Endothelial cell of umbilical vein (primary cell): ENCODE measurements at regions not wholly inside any gene's neighbourhood (a gene's known extent, or its start where the extent isn't known, plus 50 kb on each side); places are given as distances from the start of the nearest gene placed in this dataset.

Source experiments
- EZH2 ChIP-seq: IDR thresholded peaks from 2 replicates; pipeline ENCODE4 v1.6.1; 2012; ENCODE audit warnings: borderline replicate concordance, low read depth, mild to moderate bottlenecking, moderate library complexity, low read length, inconsistent platforms; ENCODE audit not compliant: severe bottlenecking
- FOS ChIP-seq: IDR thresholded peaks from 2 replicates; pipeline ENCODE4 v1.6.1; 2011; ENCODE audit warnings: mild to moderate bottlenecking, low read length, moderate library complexity, borderline replicate concordance; ENCODE audit not compliant: insufficient read depth
- POLR2A ChIP-seq: IDR thresholded peaks from 2 replicates; pipeline ENCODE4 v1.6.1; 2012; ENCODE audit warnings: low read depth, mild to moderate bottlenecking, control low read depth, low read length
- POLR2AphosphoS5 ChIP-seq: IDR thresholded peaks from 2 replicates; pipeline ENCODE4 v1.6.1; 2012; ENCODE audit warnings: low read depth, mild to moderate bottlenecking, control low read depth, low read length, moderate library complexity; ENCODE audit not compliant: insufficient read depth
- TF ChIP-seq, protein P1 (sequence below), 2 donors: IDR thresholded peaks; 1 replicate in 1 of 2; 2 replicates in 1 of 2; pipeline ENCODE4 v1.5.1; 2011; ENCODE audit warnings: low read length in 2 of 2, mild to moderate bottlenecking in 2 of 2, moderate library complexity in 2 of 2, control low read depth in 1 of 2, inconsistent platforms in 1 of 2, low read depth in 1 of 2; ENCODE audit not compliant: insufficient read depth in 1 of 2; ENCODE audit errors: extremely low read depth in 1 of 2
- TF ChIP-seq, protein P2 (sequence below): IDR thresholded peaks from 2 replicates; pipeline ENCODE4 v1.6.1; 2011; ENCODE audit not compliant: insufficient read depth, insufficient read length

DNA sequence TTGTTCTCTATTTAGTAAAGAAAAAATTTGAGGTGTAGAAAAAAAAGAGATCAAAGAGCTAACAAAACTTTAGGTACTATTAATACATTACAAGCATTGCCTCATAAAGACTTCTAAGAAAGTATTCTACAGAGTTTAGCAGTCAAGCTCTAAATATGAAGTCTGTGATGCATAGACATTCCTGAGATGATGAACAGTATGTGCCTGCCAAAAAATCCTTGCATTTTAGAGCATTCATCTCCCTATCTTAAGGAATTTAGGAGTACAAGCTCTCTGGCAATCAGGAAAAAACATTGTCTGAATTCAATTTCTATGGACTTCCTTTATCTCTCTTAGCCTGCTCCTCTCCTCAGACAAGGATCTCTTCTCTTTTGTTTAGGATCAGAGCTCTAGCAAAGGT, 202.6 kb upstream of the LRFN5 start:
- TF ChIP-seq POLR2A = no peak
- TF ChIP-seq, protein P1, sequence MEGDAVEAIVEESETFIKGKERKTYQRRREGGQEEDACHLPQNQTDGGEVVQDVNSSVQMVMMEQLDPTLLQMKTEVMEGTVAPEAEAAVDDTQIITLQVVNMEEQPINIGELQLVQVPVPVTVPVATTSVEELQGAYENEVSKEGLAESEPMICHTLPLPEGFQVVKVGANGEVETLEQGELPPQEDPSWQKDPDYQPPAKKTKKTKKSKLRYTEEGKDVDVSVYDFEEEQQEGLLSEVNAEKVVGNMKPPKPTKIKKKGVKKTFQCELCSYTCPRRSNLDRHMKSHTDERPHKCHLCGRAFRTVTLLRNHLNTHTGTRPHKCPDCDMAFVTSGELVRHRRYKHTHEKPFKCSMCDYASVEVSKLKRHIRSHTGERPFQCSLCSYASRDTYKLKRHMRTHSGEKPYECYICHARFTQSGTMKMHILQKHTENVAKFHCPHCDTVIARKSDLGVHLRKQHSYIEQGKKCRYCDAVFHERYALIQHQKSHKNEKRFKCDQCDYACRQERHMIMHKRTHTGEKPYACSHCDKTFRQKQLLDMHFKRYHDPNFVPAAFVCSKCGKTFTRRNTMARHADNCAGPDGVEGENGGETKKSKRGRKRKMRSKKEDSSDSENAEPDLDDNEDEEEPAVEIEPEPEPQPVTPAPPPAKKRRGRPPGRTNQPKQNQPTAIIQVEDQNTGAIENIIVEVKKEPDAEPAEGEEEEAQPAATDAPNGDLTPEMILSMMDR (IDR thresholded peaks at IDR 0.05; ENCODE audit: extremely low read depth in 1 of 2, insufficient read depth in 1 of 2, low read depth in 1 of 2, low read length in 2 of 2) = no peak
- TF ChIP-seq EZH2 = no peak
- no peak for TF ChIP-seq POLR2AphosphoS5
- TF ChIP-seq, protein P2, sequence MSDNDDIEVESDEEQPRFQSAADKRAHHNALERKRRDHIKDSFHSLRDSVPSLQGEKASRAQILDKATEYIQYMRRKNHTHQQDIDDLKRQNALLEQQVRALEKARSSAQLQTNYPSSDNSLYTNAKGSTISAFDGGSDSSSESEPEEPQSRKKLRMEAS = no peak
- TF ChIP-seq FOS = no peak
